ENCODE measurements at regions not wholly inside any gene's neighbourhood (a gene's known extent, or its start where the extent isn't known, plus 50 kb on each side); places are given as distances from the start of the nearest gene placed in this dataset.

GRCh38 chr6:82616386-82617028 lies 252.9 kb downstream of the TPBG start:
- Histone ChIP-seq H3K27ac (ENCODE audit: low read depth in 1 of 2, low read length in 2 of 2) (no peak overlapping the region), H3K27me3 (ENCODE audit: control insufficient read depth in 2 of 2, insufficient read depth in 2 of 2, low read length in 2 of 2) (no peaks in the 10 kb centered on the region), H2AFZ (ENCODE audit: insufficient read depth, low read depth, low read length, poor library complexity, severe bottlenecking) (no peak overlapping the region), H3K9me3 (replicated peaks in 1 of 2; ENCODE audit: control insufficient read depth in 1 of 2, insufficient read depth in 1 of 2, low read length in 2 of 2) (no peaks in the 10 kb centered on the region), H3K4me2 (replicated peaks; ENCODE audit: extremely low read depth, low read length, poor library complexity, severe bottlenecking) (no peak overlapping the region), H4K20me1 (ENCODE audit: insufficient read depth, low read length) (no peaks in the 10 kb centered on the region), H3K36me3 (replicated peaks in 1 of 2; ENCODE audit: control insufficient read depth in 1 of 2, insufficient read depth in 2 of 2, low read length in 2 of 2) (no peaks in the 10 kb centered on the region), H3K79me2 (ENCODE audit: insufficient read depth, low read length) (no peaks in the 10 kb centered on the region), H3K4me1 (ENCODE audit: control insufficient read depth in 1 of 2, insufficient read depth in 2 of 2, low read length in 2 of 2) (no peaks in the 10 kb centered on the region), H3K9ac (ENCODE audit: insufficient read depth, low read length, poor library complexity, severe bottlenecking) (no peak overlapping the region), H3K4me3 (replicated peaks in 1 of 3; ENCODE audit: low read depth in 2 of 3, low read length in 3 of 3) (no peak overlapping the region)
- 100% methylated on average over 2 of the region's 4 CpGs for WGBS (ENCODE audit: insufficient coverage)
- intact Hi-C loops (cut with micrococcal nuclease): no loop called here
- DNase-seq: no peak
- no peaks in the 10 kb centered on the region for H3K4me1 Mint-ChIP-seq
- H3K4me3 Mint-ChIP-seq: no peak overlapping the region
- H3K27me3 Mint-ChIP-seq (ENCODE audit: low read depth in 3 of 3): no peaks in the 10 kb centered on the region
- H3K9me3 Mint-ChIP-seq: peaks cover 0 to 7% (median 4%) of the 10 kb centered on the region in 7 donors
- H3K36me3 Mint-ChIP-seq: no peaks in the 10 kb centered on the region
- TF ChIP-seq, protein P1, sequence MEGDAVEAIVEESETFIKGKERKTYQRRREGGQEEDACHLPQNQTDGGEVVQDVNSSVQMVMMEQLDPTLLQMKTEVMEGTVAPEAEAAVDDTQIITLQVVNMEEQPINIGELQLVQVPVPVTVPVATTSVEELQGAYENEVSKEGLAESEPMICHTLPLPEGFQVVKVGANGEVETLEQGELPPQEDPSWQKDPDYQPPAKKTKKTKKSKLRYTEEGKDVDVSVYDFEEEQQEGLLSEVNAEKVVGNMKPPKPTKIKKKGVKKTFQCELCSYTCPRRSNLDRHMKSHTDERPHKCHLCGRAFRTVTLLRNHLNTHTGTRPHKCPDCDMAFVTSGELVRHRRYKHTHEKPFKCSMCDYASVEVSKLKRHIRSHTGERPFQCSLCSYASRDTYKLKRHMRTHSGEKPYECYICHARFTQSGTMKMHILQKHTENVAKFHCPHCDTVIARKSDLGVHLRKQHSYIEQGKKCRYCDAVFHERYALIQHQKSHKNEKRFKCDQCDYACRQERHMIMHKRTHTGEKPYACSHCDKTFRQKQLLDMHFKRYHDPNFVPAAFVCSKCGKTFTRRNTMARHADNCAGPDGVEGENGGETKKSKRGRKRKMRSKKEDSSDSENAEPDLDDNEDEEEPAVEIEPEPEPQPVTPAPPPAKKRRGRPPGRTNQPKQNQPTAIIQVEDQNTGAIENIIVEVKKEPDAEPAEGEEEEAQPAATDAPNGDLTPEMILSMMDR (IDR thresholded peaks at IDR 0.05): no peak
- H3K27ac Mint-ChIP-seq: no peak overlapping the region

DNA sequence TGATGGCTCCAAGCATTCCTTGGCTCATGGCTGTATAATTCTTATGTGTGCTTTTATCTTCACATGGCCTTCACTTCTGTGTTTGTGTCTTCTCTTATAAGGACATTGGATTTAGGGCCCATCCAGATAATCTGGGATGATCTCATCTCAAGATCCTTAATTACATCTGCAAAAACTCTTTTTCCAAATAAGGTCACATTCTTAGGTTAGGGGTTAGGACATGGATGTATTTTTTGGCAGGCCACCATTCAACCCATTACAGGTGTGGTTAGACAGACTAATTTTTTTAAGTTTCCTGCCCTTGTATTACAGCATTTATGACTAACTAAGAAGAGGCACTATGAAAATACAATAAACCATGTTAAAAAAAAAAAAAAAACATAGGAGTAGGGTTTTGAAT lies 254.0 kb downstream of the TPBG start:
- Mint-ChIP-seq H3K9me3 (peaks cover 0 to 15% (median 4%) of the 10 kb centered on the region in 7 donors), H3K27me3 (ENCODE audit: low read depth in 3 of 3) (peaks cover 0 to 2% (median 0%) of the 10 kb centered on the region in 3 donors), H3K4me3 (no peak overlapping the region), H3K27ac (no peak overlapping the region), H3K36me3 (no peaks in the 10 kb centered on the region), H3K4me1 (no peaks in the 10 kb centered on the region)
- no peak for DNase-seq
- intact Hi-C loops (cut with micrococcal nuclease): no loop called here
- no peaks in the 10 kb centered on the region for H3K27me3 ChIP-seq (ENCODE audit: control insufficient read depth in 2 of 2, insufficient read depth in 2 of 2, low read length in 2 of 2)
- H3K79me2 ChIP-seq (ENCODE audit: insufficient read depth, low read length): no peaks in the 10 kb centered on the region
- no peak overlapping the region for H3K4me3 ChIP-seq (replicated peaks in 1 of 3; ENCODE audit: low read depth in 2 of 3, low read length in 3 of 3)
- no peaks in the 10 kb centered on the region for H3K36me3 ChIP-seq (replicated peaks in 1 of 2; ENCODE audit: control insufficient read depth in 1 of 2, insufficient read depth in 2 of 2, low read length in 2 of 2)
- no peaks in the 10 kb centered on the region for H3K9me3 ChIP-seq (replicated peaks in 1 of 2; ENCODE audit: control insufficient read depth in 1 of 2, insufficient read depth in 1 of 2, low read length in 2 of 2)
- H2AFZ ChIP-seq (ENCODE audit: insufficient read depth, low read depth, low read length, poor library complexity, severe bottlenecking): no peak overlapping the region
- no peaks in the 10 kb centered on the region for H3K4me1 ChIP-seq (ENCODE audit: control insufficient read depth in 1 of 2, insufficient read depth in 2 of 2, low read length in 2 of 2)
- TF ChIP-seq, protein P1 (IDR thresholded peaks at IDR 0.05): no peak
- no peaks in the 10 kb centered on the region for H4K20me1 ChIP-seq (ENCODE audit: insufficient read depth, low read length)
- no peak overlapping the region for H3K9ac ChIP-seq (ENCODE audit: insufficient read depth, low read length, poor library complexity, severe bottlenecking)
- no peak overlapping the region for H3K4me2 ChIP-seq (replicated peaks; ENCODE audit: extremely low read depth, low read length, poor library complexity, severe bottlenecking)
- H3K27ac ChIP-seq (ENCODE audit: low read depth in 1 of 2, low read length in 2 of 2): no peak overlapping the region
